ENCODE measurements at regions not wholly inside any gene's neighbourhood (a gene's known extent, or its start where the extent isn't known, plus 50 kb on each side); places are given as distances from the start of the nearest gene placed in this dataset.

DNA sequence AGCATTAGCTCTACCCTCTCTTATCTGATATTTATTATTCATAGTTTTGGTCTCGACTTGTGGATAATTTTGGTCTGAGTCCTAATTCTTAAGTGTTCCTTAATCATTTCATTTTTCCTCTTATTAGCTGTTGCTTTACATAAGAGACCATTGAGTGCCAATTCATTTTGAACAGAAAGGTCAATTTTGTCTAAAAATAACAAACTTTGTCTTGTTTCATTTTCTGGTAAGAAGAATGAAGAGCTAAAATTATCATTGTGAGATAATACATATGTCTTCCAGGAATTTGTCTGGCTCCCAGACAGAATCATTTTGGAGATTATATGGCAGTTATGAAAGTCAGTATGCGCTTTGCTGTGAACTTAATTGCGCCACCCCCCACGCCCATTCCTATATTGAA lies 1471.8 kb downstream of the PCDH7 start:
- H3K9me3 ChIP-seq (ENCODE audit: control insufficient read depth in 1 of 2, insufficient read depth in 1 of 2, low read depth in 1 of 2, low read length in 2 of 2) = no peaks in the 10 kb centered on the region
- intact Hi-C loops (cut with micrococcal nuclease) = no loop called here
- TF ChIP-seq EGR1 (IDR thresholded peaks at IDR 0.05; ENCODE audit: low read depth) (no peak), EZH2 (IDR thresholded peaks at IDR 0.05) (no peak), CTCF (IDR thresholded peaks at IDR 0.05 in 2 of 3, conservative IDR thresholded peaks at IDR 0.05 in 1 of 3; ENCODE audit: borderline replicate concordance in 1 of 3, insufficient read depth in 1 of 3, low read depth in 2 of 3, low read length in 2 of 3) (no peak), RAD21 (IDR thresholded peaks at IDR 0.05; ENCODE audit: low read depth) (no peak), ELF1 (IDR thresholded peaks at IDR 0.05; ENCODE audit: borderline replicate concordance, low read depth) (no peak), SRF (IDR thresholded peaks at IDR 0.05; ENCODE audit: low read depth) (no peak), REST (IDR thresholded peaks at IDR 0.05; ENCODE audit: low read depth) (no peak), POLR2AphosphoS5 (IDR thresholded peaks at IDR 0.05; ENCODE audit: low read depth, low read length) (no peak), FOSL1 (IDR thresholded peaks at IDR 0.05; ENCODE audit: low read depth) (no peak), YY1 (IDR thresholded peaks at IDR 0.05; ENCODE audit: extremely low read depth, insufficient replicate concordance, low read depth, low read length) (no peak), CBX3 (IDR thresholded peaks at IDR 0.05; ENCODE audit: low read depth) (no peak), ATF3 (IDR thresholded peaks at IDR 0.05) (no peak), ZBTB33 (IDR thresholded peaks at IDR 0.05; ENCODE audit: extremely low read depth, insufficient replicate concordance, low read length) (no peak), EZH2phosphoT487 (IDR thresholded peaks at IDR 0.05; ENCODE audit: borderline replicate concordance) (no peak), ZNF274 (IDR thresholded peaks at IDR 0.05; ENCODE audit: low read depth, low read length) (no peak), JUND (IDR thresholded peaks at IDR 0.05) (no peak), ZFX (IDR thresholded peaks at IDR 0.05) (no peak), POLR2A (IDR thresholded peaks at IDR 0.05; ENCODE audit: borderline replicate concordance, extremely low read depth, insufficient read depth, insufficient read length) (no peak)
- TF ChIP-seq, protein P1, sequence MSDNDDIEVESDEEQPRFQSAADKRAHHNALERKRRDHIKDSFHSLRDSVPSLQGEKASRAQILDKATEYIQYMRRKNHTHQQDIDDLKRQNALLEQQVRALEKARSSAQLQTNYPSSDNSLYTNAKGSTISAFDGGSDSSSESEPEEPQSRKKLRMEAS (IDR thresholded peaks at IDR 0.05) = no peak
- H3K9me2 ChIP-seq (ENCODE audit: insufficient read depth) = no peaks in the 10 kb centered on the region
- BruUV-seq (replicated peaks) = no TSS peak
- no peak overlapping the region for H3K27ac ChIP-seq (ENCODE audit: low read depth, low read length)
- H3K27me3 ChIP-seq (ENCODE audit: insufficient read depth, low read length) = no peaks in the 10 kb centered on the region
- no peak overlapping the region for H3K9ac ChIP-seq (ENCODE audit: low read length)
- no peak overlapping the region for H3K4me3 ChIP-seq (replicated peaks in 1 of 2; ENCODE audit: low read depth in 1 of 2, low read length in 2 of 2)
- ChIA-PET CTCF (no interaction called here), POLR2A (no interaction called here), RAD21 (ENCODE audit: low non-redundant PET in 1 of 2, low total read pairs in 2 of 2, uncharacterized antibody in 2 of 2, unreplicated experiment in 2 of 2) (no interaction called here)
- H2AFZ ChIP-seq (ENCODE audit: low read depth, low read length, poor library complexity, severe bottlenecking) = peak overlapping the region; percentile 3
- H3K4me2 ChIP-seq (ENCODE audit: low read length) = no peak overlapping the region
- no peaks in the 10 kb centered on the region for H4K20me1 ChIP-seq (ENCODE audit: insufficient read depth)
- H3K36me3 ChIP-seq (ENCODE audit: control insufficient read depth in 1 of 2, insufficient read depth in 2 of 2, low read length in 2 of 2) = no peaks in the 10 kb centered on the region
- no peaks in the 10 kb centered on the region for H3K4me1 ChIP-seq (ENCODE audit: control insufficient read depth in 1 of 2, insufficient read depth in 2 of 2, low read length in 2 of 2)
- H3K79me2 ChIP-seq (ENCODE audit: insufficient read depth, low read length) = no peaks in the 10 kb centered on the region
- DNase-seq (ENCODE audit: low read depth, low spot score) (no peak), ATAC-seq (no peak)

Data from HCT116 (cell line).